Thoracic aorta (tissue), 2 donors: ENCODE measurements at regions not wholly inside any gene's neighbourhood (a gene's known extent, or its start where the extent isn't known, plus 50 kb on each side); places are given as distances from the start of the nearest gene placed in this dataset.

Experiments
- ATAC-seq: fragments of 150-250 bp; one replicate; pipeline ENCODE4 v1.8.0; 2017; ENCODE audit warnings: low read depth; ENCODE audit not compliant: insufficient number of reproducible peaks, low FRiP score
- DNase-seq: peaks from one replicate; pipeline ENCODE4 v3.0.0-alpha.2; 2020; ENCODE audit warnings: low spot score
- H3K27ac ChIP-seq, 2 donors: fragments of 200-600 bp; sonication (generic); 1 replicate in 1 of 2; 2 replicates in 1 of 2; pipeline ENCODE4 v1.5.1; 2016; ENCODE audit warnings: mild to moderate bottlenecking in 2 of 2, moderate library complexity in 2 of 2
- H3K27me3 ChIP-seq: fragments of 200-600 bp; sonication (generic); replicated peaks from 2 replicates; pipeline ENCODE4 v1.6.0; 2016; ENCODE audit warnings: mild to moderate bottlenecking; ENCODE audit not compliant: insufficient read depth
- H3K36me3 ChIP-seq: fragments of 200-600 bp; sonication (generic); one replicate; pipeline ENCODE4 v1.5.1; 2016
- H3K4me1 ChIP-seq, 2 donors: fragments of 200-600 bp; sonication (generic); 1 replicate in 1 of 2; 2 replicates in 1 of 2; pipeline versions ENCODE4 v1.5.1 to v1.6.0; 2016; ENCODE audit warnings: low read depth in 2 of 2, mild to moderate bottlenecking in 1 of 2; ENCODE audit not compliant: control insufficient read depth in 1 of 2
- H3K4me3 ChIP-seq: fragments of 200-600 bp; sonication (generic); 2 replicates; pipeline ENCODE4 v1.5.1; 2016; ENCODE audit warnings: mild to moderate bottlenecking
- H3K9me3 ChIP-seq: fragments of 200-600 bp; sonication (generic); 2 replicates; pipeline ENCODE4 v1.5.1; 2016
- CTCF ChIP-seq: fragments of 200-600 bp; sonication (generic); IDR thresholded peaks from one replicate; pipeline ENCODE4 v1.5.1; 2019; ENCODE audit warnings: antibody characterized with exemption

GRCh38 chr3:153061938-153062528 is 100.0 kb upstream of the RAP2B start:
- no peaks in the 10 kb centered on the region for H3K9me3 ChIP-seq
- H3K36me3 ChIP-seq = no peaks in the 10 kb centered on the region
- TF ChIP-seq CTCF = no peak
- ATAC-seq = no peak
- DNase-seq = no peak
- no peak overlapping the region for H3K4me3 ChIP-seq
- H3K4me1 ChIP-seq = no peaks in the 10 kb centered on the region
- H3K27me3 ChIP-seq = no peaks in the 10 kb centered on the region
- no peak overlapping the region for H3K27ac ChIP-seq

GRCh38 chr3:153063337-153063736 is 98.7 kb upstream of the RAP2B start:
- Histone ChIP-seq H3K36me3 (no peaks in the 10 kb centered on the region), H3K4me3 (no peak overlapping the region), H3K9me3 (no peaks in the 10 kb centered on the region), H3K27me3 (no peaks in the 10 kb centered on the region), H3K27ac (no peak overlapping the region), H3K4me1 (no peaks in the 10 kb centered on the region)
- ATAC-seq = no peak
- DNase-seq = no peak
- TF ChIP-seq CTCF = no peak

GRCh38 chr3:153066983-153067382 is 95.0 kb upstream of the RAP2B start:
- Histone ChIP-seq H3K27me3 (no peaks in the 10 kb centered on the region), H3K4me3 (no peak overlapping the region), H3K27ac (no peak overlapping the region), H3K36me3 (no peaks in the 10 kb centered on the region), H3K9me3 (no peaks in the 10 kb centered on the region), H3K4me1 (no peaks in the 10 kb centered on the region)
- DNase-seq = no peak
- no peak for TF ChIP-seq CTCF
- no peak for ATAC-seq

GRCh38 chr3:153069598-153070510 is 92.2 kb upstream of the RAP2B start:
- no peak overlapping the region for H3K4me3 ChIP-seq
- no peak for TF ChIP-seq CTCF
- no peaks in the 10 kb centered on the region for H3K36me3 ChIP-seq
- DNase-seq = no peak
- H3K27me3 ChIP-seq = no peaks in the 10 kb centered on the region
- no peaks in the 10 kb centered on the region for H3K4me1 ChIP-seq
- H3K27ac ChIP-seq = no peak overlapping the region
- H3K9me3 ChIP-seq = no peaks in the 10 kb centered on the region
- ATAC-seq = no peak

GRCh38 chr3:153070511-153070868 is 91.5 kb upstream of the RAP2B start:
- DNase-seq (no peak), ATAC-seq (no peak)
- Histone ChIP-seq H3K27me3 (no peaks in the 10 kb centered on the region), H3K4me1 (no peaks in the 10 kb centered on the region), H3K9me3 (no peaks in the 10 kb centered on the region), H3K36me3 (no peaks in the 10 kb centered on the region), H3K4me3 (no peak overlapping the region), H3K27ac (no peak overlapping the region)
- no peak for TF ChIP-seq CTCF
